Central memory CD4-positive, alpha-beta T cell (primary cell): ENCODE measurements at regions not wholly inside any gene's neighbourhood (a gene's known extent, or its start where the extent isn't known, plus 50 kb on each side); places are given as distances from the start of the nearest gene placed in this dataset.

Experiments
- DNase-seq: peaks from one replicate; pipeline ENCODE4 v3.0.0; 2022

DNA sequence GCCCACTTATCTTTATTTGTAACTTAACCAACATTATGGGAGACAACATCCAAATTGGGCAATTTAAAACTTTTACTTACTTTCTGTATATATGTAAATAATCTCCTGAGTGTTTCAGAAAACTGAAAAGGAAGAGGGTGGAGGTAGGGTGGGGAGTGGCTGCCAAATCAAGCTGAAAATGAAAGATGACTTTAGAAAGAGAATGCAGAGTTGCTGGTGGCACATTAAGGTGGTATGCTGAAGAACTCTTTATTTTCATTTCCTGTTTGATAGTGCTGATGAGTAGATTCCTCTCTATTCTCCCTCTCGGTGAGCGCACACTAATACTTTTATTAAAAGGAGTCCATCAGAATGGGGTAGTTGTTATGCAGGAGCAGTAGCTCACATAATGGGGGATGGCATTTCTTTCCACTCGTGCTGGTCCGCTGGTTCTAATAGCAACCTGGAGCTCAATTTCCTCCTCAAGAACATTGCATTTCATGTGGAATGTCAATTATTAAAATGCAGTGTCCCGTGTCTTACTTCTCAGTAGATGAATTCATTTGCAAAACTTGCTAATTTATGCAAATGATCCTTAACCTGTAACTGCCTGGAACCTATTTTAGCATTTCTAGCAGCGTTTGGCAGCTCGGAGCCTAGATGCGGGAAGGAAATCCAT is 466.9 kb upstream of the HNRNPA3 start:
- DNase-seq, result no peak

DNA sequence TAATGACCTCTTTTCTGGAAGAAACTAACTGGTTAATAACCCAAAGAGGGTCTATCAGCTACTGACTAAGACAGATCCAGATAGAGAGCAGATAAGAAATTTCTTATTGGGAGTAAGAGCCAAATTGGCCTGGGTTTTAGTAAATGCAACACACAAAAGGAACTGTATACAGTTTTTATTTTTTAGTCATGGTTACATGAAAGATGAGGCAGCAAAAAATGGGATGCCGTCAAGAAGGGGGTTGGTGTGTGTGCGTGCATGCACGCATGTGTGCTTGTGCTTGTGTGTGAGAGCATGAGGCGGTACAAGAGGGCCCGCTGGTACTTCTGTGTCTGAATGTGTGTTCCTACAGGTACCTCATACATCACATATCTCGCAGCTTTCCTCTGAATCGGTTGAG is 466.2 kb upstream of the HNRNPA3 start:
- DNase-seq, result no peak

- DNase-seq, result no peak
Observed at GRCh38 chr2:176747506-176747905, 465.1 kb upstream of the HNRNPA3 start.

GRCh38 chr2:176747928-176748327 is 464.7 kb upstream of the HNRNPA3 start:
- no peak for DNase-seq

DNA sequence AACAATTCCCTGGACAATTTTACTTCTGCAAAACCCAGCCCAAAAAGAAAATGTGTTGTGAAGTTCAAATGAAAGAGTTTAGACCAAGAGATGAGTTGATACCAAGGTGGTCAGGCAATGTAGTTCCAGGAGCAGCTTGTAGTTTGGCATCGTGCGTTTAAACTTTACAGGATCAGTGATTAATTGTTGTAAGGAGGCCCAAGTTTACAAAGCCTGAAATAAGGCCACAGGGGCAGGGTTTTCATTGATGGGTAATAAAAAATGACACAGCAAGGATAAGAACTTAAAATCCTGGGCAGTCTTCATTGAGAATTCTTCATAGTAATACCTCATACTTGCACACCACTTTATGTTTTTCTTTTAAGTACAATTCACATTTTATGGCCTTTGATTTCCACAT is 463.9 kb upstream of the HNRNPA3 start:
- no peak for DNase-seq

DNA sequence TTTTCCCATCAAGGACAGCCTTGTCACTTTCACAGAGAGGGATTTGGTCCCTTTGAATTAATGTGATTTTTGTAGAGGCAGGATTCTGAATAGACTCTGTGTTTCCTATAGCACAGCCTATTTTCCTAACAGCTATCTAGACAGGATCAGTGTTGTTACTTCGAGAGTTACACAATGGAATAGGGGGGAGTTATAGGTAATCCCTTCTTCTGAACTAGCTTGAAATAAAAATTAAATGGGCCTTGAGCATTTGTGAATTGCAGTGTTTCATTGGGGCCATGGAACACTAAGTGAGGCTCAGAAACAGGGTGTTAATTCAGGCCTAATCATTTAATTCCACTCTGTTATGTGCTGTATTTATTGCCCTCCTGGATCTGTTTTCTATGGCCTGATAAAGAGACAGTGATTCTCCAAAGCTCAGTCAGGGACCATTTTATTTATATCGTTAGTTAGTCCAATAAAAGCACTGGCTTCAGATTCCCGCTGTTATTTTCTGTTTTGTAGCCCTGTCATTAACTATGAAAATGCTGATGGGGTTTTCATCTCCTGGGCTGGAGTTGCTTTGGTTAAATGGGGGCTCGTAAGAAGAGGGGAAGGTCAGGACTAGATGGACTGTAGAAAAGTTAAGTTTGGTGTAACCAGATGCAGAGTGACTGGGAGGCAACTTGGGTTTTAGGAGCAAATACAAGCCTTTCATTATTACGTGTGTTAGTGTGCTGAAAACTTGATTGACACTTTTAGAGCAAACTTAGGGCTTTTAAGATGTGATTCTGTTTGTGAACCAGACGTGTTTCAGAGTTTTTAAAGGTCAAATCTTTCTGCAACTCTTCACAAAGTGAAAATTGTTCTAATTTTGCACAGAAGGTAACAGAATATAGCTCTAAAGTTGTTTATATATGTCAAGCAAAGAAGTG is 461.0 kb upstream of the HNRNPA3 start:
- DNase-seq, result no peak

GRCh38 chr2:176752295-176752694 is 460.3 kb upstream of the HNRNPA3 start:
- no peak for DNase-seq

- DNase-seq, result no peak
Observed at GRCh38 chr2:176753205-176753604, 459.4 kb upstream of the HNRNPA3 start.

DNA sequence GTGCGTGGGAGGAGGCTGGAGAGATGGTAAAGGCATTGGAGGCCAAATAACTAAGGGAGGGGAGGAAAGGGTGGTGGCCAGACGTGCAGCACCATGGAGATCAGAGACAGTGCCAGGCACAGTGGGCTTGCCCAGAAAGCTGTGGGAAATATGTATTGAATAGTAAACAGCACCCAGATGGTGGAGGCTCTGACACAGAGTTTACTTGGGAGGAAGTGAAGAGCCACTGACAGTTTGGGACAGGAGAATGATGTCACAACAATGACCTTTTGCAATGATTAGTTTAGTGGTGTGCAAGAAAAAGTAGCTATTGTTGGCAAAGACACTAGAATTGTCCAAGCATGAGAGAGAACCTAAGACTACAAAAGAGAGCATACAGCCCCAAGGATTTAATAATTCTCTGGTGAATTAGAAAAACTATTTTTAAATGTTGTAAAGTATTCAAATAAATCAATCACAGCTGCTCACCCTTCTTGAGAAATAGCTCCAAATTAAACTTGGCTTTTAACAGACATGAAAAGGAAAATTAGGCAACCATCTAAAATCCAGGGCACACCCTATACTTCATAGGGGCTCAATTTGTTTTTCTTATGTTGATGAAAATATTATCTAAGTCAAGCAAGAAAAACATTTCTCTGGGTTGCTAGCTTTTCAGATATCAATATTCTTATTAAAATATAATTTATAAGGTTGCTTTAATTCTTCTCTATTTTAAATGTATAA is 458.7 kb upstream of the HNRNPA3 start:
- DNase-seq, result no peak

DNA sequence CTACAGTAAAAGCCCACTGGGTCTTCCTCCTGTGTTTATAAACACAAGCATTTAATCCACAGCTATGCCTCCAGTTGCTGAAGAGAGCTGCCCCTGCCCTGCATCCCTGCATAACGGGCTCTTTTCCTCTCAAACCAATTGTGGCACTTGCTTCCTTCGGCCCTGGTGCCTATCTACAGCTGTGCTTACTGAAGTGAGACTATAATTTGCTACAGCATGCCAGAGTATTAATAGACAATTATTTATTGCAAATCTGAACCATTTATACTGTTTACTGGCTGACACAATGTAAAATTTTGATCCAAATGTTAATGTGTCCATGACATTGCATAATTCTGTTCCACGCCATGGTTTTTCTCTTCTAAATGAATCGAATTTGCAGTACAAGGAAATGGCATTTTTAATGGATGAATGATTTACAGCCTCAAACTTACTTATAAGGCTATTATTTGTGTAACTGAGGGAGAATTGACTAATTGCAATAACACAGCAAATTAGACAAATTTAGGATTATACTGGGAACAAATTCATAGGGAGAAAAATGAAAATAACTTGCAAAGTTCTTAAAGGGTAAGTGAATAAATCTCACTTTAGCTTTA is 457.0 kb upstream of the HNRNPA3 start:
- no peak for DNase-seq

DNA sequence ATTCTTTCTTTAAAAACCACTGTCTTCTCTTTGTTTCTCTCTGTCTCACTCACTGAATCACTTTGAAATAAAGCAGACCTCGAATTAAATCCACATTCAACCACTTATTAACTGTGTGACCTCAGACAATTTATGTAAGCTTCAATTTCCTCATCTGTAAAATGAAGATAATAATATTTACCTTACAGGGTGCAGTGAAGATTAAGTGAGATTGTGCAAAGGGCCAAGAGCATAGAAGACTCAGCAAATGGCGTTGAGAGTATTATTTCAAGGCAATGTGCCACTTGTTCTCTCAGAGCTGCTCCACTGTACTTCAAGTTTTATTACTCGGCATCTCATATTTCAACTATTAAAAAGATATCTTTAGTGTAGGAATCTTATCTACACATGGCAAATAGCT is 454.2 kb upstream of the HNRNPA3 start:
- DNase-seq, result no peak

DNA sequence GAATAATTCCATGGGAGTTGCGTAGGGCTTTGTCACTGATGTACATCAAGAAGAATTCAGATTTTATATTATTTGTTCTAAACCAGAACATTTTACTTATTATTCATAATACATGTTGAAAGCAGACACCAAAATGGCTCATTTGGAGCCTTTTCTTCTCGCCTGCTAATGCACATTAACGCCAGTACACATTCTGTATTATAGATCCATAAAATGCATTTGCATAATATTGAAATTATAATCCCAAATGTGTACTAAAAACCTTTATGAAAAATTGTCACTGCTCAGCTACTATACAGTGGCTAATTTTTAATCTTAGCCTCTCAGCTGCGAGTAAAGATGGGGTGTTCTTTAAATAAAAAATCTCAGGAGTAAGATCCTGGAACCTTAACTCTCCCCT is 452.2 kb upstream of the HNRNPA3 start:
- DNase-seq, result no peak

GRCh38 chr2:176763130-176763529 is 449.5 kb upstream of the HNRNPA3 start:
- DNase-seq, result no peak

DNA sequence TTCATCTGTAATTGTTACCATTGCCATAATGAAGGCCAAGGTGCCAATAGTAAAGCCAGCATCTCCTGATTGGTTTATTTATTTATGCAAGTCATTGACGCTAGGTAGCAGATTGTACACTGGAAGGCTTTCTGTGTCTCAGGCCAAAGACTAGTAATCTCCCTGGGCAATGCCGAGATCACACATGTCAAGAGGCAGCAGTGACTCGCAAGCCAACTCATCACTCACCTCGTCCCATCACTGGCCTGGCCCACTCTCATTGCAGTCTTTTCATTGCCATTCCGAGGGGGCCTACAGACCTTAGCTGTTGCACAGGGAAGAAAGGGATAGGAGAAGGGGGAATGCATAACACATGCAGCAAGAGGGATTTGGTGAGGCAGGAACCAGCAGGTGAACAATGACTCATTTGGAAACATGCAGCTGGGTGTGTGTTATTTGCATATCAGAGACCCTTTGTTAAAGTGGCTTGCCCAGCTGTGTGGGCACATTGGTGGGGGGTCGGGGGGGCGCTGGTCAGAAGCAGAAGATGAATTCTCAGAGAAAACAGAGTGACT is 448.7 kb upstream of the HNRNPA3 start:
- DNase-seq, result no peak

DNA sequence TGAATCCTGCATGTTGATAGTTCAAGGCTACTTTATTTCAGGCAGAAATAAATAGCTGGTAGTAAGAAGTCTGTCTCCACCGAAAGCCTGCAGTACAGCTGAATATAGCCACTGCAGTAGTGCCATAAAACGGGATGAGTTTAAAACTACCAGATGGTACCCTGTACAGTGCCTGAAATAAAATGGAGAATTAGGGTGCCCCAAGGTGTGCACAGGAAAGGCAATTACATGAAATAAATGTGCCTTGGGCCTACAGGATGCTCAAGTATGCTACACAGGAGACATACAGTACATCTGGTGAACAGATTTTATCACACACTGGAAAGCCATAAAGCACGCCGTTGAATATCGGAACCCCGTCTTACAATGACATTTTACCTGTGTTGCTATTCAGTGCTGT is 447.7 kb upstream of the HNRNPA3 start:
- no peak for DNase-seq

DNA sequence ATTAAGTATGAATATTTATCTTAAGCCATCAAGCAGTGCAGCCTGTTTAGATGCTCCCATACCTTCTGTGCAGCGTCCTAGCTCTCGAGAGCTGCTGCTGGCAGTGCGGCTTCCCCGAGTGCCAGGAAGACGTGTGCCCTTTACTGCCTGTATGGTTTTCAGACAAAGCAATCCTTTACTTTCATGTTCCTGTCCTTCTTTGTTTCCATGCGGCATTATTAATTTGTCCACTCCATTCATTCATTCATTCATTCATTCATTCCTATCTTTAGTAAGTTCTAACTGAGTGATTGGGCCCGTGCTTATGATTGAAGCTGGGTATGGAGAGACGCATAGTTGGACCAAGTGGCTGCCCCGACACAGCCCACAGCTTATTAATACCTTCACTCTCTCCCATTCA is 446.6 kb upstream of the HNRNPA3 start:
- no peak for DNase-seq

DNA sequence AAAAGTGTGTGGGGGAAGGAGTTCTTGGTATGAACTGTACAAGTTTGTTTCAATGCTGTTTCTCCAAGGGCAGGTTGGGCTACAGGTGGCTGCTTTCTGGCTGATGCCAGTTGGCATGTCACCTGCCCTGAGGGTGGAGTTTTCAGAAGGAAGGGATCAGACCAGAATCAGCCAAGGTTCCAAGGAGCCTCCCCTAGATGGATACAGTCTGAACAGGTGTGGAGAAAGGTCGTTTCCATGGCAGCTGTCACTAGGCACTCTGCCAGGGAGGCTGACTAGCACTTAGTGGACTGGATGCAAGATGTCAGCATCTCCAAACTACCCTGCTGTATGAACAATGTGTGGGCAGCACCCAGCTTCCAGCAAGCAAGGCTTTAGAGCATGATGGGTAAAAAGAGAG is 444.4 kb upstream of the HNRNPA3 start:
- no peak for DNase-seq

DNA sequence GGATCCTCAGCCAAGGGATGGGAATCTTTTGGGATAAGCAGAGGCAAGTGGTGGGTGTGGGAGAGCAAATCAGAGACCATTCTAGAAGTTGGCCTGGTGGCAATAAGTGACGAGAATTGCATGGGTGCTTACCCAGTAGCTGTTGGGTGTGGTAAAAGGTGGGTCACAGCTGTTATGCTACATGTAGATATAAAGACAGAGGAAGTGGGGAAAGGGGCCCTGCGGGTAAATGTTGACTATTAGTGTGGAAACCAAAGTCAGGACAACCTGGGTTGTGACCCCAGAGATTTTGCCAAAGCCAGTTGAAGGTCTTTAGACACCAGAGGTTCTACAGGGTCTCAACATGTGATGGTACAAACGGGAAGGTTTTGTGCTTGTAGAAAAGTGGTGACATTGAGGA is 443.6 kb upstream of the HNRNPA3 start:
- no peak for DNase-seq

DNA sequence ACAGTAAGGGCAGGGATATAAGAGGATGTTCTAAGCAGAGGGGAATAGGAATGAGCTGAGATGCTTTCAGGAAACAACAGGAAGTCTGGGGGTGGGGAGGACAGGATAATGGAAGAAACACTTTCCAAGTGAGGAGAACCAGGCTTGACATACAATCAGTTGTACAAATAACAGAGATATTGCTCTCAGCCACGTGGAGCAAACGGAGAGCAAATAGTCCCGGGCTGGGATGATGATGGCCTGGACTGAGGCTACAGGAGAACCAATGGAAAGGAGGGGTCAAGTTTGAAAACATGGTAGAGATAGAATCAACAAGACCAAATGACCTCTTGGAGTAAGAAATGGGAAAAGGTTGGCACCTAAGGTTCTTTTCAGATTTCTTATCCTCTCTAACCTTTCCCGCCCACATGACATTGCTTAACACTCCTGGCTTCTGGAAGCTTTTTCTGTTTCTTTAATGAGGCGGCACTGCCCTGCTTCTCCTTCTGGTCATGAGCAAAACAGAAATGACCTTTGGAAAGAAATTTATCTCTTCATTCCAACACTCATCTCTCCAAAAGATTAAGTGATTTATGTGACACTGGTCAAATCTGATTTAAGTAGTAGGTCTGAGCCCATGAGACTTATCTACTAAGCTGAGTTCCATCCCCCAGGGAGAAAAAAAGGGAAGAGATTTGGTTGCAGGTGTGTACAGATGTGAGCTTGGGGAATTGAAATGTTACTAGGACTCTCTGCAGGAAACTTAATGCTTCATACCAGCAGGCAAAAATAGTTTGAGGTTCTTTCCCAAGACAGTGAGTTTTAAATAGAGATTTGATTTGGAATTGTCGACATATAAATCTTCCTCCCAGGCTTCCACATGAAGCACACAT is 442.9 kb upstream of the HNRNPA3 start:
- DNase-seq, result no peak

GRCh38 chr2:176772816-176773215 is 439.8 kb upstream of the HNRNPA3 start:
- no peak for DNase-seq

DNA sequence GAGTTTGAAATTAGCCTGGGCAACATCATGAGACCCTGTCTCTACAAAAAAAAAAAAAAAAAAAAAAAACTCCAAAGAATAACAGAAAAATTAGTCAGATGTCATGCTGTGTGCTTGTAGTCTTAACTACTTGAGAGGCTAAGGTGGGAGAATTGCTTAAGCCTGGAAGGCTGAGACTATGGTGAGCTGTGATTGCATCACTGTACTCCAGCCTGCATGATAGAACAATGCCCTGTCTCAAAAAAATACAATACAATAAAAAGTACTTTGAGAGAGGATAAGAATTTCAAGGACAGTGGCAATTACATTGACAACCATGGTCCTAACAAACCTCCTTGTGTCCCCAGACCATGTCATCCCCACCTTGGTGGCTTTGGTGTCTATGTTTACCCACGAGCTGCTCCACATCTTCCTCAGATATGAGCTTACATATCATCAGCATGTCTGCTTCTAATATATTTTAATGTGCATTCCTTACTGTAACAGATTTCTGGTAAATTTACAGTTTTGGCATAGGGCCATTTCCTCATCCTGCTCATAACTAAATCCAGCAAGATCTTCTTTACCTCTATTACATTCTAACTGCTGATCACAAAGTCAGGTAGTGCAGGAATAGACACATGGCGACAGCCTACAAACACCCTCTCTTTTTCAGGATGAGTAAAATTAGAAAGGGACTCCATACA is 437.7 kb upstream of the HNRNPA3 start:
- DNase-seq, result no peak
